ENCODE measurements at regions not wholly inside any gene's neighbourhood (a gene's known extent, or its start where the extent isn't known, plus 50 kb on each side); places are given as distances from the start of the nearest gene placed in this dataset.

GRCh38 chr14:44863271-44863670 lies 98.5 kb downstream of the KLHL28 start:
- Histone ChIP-seq H3K27ac (ENCODE audit: insufficient read depth, low read length) (no peak overlapping the region), H3K23ac (ENCODE audit: low read depth, low read length) (no peak overlapping the region), H3K4ac (ENCODE audit: low read depth, low read length) (no peak overlapping the region), H4K5ac (ENCODE audit: low read depth, low read length) (no peak overlapping the region), H2BK120ac (ENCODE audit: low read depth, low read length) (no peak overlapping the region), H3K27me3 (ENCODE audit: control insufficient read depth, insufficient read depth, low read length) (no peaks in the 10 kb centered on the region), H3K18ac (ENCODE audit: low read depth, low read length) (no peak overlapping the region), H2BK20ac (ENCODE audit: low read depth, low read length) (no peak overlapping the region), H3K9ac (ENCODE audit: low read depth, low read length) (no peak overlapping the region), H2AK5ac (ENCODE audit: low read depth, low read length) (no peak overlapping the region), H4K8ac (ENCODE audit: low read depth in 2 of 2, low read length in 2 of 2) (no peak overlapping the region), H3K9me3 (ENCODE audit: control insufficient read depth, insufficient read depth, low read length) (no peaks in the 10 kb centered on the region), H3K14ac (replicated peaks; ENCODE audit: low read depth, low read length) (no peak overlapping the region), H3K9me1 (ENCODE audit: insufficient read depth, low read length) (no peaks in the 10 kb centered on the region), H3K36me3 (ENCODE audit: control insufficient read depth, insufficient read depth, low read length) (no peaks in the 10 kb centered on the region), H3K4me3 (ENCODE audit: insufficient read depth, low read depth, low read length) (no peak overlapping the region), H3K56ac (ENCODE audit: extremely low read depth, insufficient read depth, low read length) (no peak overlapping the region), H3K4me2 (ENCODE audit: low read depth, low read length) (no peak overlapping the region), H2AK9ac (replicated peaks; ENCODE audit: low read depth, low read length, poor library complexity) (no peak overlapping the region), H3K4me1 (ENCODE audit: control insufficient read depth, insufficient read depth, low read length) (no peaks in the 10 kb centered on the region), H2BK5ac (ENCODE audit: low read depth, low read length, poor library complexity, severe bottlenecking) (no peak overlapping the region), H4K20me1 (ENCODE audit: insufficient read depth, low read length) (no peaks in the 10 kb centered on the region), H2BK15ac (ENCODE audit: low read depth, low read length) (no peak overlapping the region), H4K91ac (ENCODE audit: insufficient read depth, low read depth, low read length) (no peak overlapping the region), H2AFZ (replicated peaks; ENCODE audit: low read length, poor library complexity) (no peak overlapping the region), H3K79me1 (ENCODE audit: low read depth in 1 of 2, low read length in 2 of 2) (no peaks in the 10 kb centered on the region)
- no peak for ATAC-seq (ENCODE audit: low read depth)
- in situ Hi-C loops (cut with MboI; ENCODE audit: low sequenced_read_pairs): no loop called here
- intact Hi-C loops (cut with micrococcal nuclease): no loop called here
- WGBS, 2 experiments (ENCODE audit: extremely low coverage in 2 of 2, insufficient read length in 1 of 2): no CpG with 5 or more reads among the region's 3 CpGs
- POLR2A ChIA-PET (ENCODE audit: unreplicated experiment): no interaction called here
- no peak for DNase-seq
- TF ChIP-seq MXI1 (IDR thresholded peaks at IDR 0.05; ENCODE audit: borderline replicate concordance, low read depth, low read length) (no peak), RCOR1 (IDR thresholded peaks at IDR 0.05; ENCODE audit: insufficient replicate concordance, low read length) (no peak), CEBPB (IDR thresholded peaks at IDR 0.05; ENCODE audit: low read depth, low read length) (no peak), ELK1 (IDR thresholded peaks at IDR 0.05; ENCODE audit: borderline replicate concordance, low read depth, low read length) (no peak), USF2 (IDR thresholded peaks at IDR 0.05; ENCODE audit: low read depth, low read length) (no peak), RFX5 (IDR thresholded peaks at IDR 0.05; ENCODE audit: low read depth, low read length) (no peak), FOS (IDR thresholded peaks at IDR 0.05; ENCODE audit: low read depth, low read length) (no peak), MAZ (IDR thresholded peaks at IDR 0.05; ENCODE audit: borderline replicate concordance, low read depth, low read length) (no peak), SMC3 (IDR thresholded peaks at IDR 0.05; ENCODE audit: low read depth, low read length) (no peak)
- CTCF ChIA-PET: no interaction called here
- dilution Hi-C loops (cut with HindIII; ENCODE audit: low sequenced_read_pairs, unreplicated experiment): no loop called here
- no TSS peak for BruUV-seq (replicated peaks)

Data from IMR-90 (cell line).